ENCODE measurements at regions not wholly inside any gene's neighbourhood (a gene's known extent, or its start where the extent isn't known, plus 50 kb on each side); places are given as distances from the start of the nearest gene placed in this dataset.

GRCh38 chr2:240343548-240343947, 91.9 kb upstream of the GPC1 start:
- intact Hi-C loops (cut with micrococcal nuclease): no loop called here
- Mint-ChIP-seq H3K27ac (no peak overlapping the region), H3K4me3 (no peak overlapping the region), H3K27me3 (peaks cover 1% of the 10 kb centered on the region), H3K4me1 (ENCODE audit: low read depth) (no peaks in the 10 kb centered on the region), H3K9me3 (no peaks in the 10 kb centered on the region), H3K36me3 (ENCODE audit: low read depth) (no peaks in the 10 kb centered on the region)
- ChIA-PET CTCF (no interaction called here), POLR2A (no interaction called here)
- DNase-seq (no peak), ATAC-seq (no peak)
- TF ChIP-seq, protein P1, sequence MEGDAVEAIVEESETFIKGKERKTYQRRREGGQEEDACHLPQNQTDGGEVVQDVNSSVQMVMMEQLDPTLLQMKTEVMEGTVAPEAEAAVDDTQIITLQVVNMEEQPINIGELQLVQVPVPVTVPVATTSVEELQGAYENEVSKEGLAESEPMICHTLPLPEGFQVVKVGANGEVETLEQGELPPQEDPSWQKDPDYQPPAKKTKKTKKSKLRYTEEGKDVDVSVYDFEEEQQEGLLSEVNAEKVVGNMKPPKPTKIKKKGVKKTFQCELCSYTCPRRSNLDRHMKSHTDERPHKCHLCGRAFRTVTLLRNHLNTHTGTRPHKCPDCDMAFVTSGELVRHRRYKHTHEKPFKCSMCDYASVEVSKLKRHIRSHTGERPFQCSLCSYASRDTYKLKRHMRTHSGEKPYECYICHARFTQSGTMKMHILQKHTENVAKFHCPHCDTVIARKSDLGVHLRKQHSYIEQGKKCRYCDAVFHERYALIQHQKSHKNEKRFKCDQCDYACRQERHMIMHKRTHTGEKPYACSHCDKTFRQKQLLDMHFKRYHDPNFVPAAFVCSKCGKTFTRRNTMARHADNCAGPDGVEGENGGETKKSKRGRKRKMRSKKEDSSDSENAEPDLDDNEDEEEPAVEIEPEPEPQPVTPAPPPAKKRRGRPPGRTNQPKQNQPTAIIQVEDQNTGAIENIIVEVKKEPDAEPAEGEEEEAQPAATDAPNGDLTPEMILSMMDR (IDR thresholded peaks at IDR 0.05): no peak

GRCh38 chr2:240344904-240345303, 90.6 kb upstream of the GPC1 start:
- DNase-seq: no peak
- H3K9me3 Mint-ChIP-seq: no peaks in the 10 kb centered on the region
- H3K27ac Mint-ChIP-seq: no peak overlapping the region
- H3K4me1 Mint-ChIP-seq (ENCODE audit: low read depth): no peaks in the 10 kb centered on the region
- CTCF ChIA-PET: no interaction called here
- POLR2A ChIA-PET: no interaction called here
- TF ChIP-seq, protein P1 (IDR thresholded peaks at IDR 0.05): no peak
- no peaks in the 10 kb centered on the region for H3K36me3 Mint-ChIP-seq (ENCODE audit: low read depth)
- no peaks in the 10 kb centered on the region for H3K27me3 Mint-ChIP-seq
- intact Hi-C loops (cut with micrococcal nuclease): no loop called here
- no peak for ATAC-seq
- no peak overlapping the region for H3K4me3 Mint-ChIP-seq

GRCh38 chr2:240346015-240346752, 89.3 kb upstream of the GPC1 start:
- Mint-ChIP-seq H3K27ac (no peak overlapping the region), H3K36me3 (ENCODE audit: low read depth) (no peaks in the 10 kb centered on the region), H3K4me3 (no peak overlapping the region), H3K9me3 (no peaks in the 10 kb centered on the region), H3K27me3 (peaks cover 2% of the 10 kb centered on the region), H3K4me1 (ENCODE audit: low read depth) (no peaks in the 10 kb centered on the region)
- ChIA-PET POLR2A (no interaction called here), CTCF (no interaction called here)
- no peak for ATAC-seq
- intact Hi-C loops (cut with micrococcal nuclease): no loop called here
- TF ChIP-seq, protein P1 (IDR thresholded peaks at IDR 0.05): no peak
- DNase-seq: no peak

- POLR2A ChIA-PET: no interaction called here
- CTCF ChIA-PET: no interaction called here
- H3K4me3 Mint-ChIP-seq: no peak overlapping the region
These were observed 88.6 kb upstream of the GPC1 start for GRCh38 chr2:240346753-240347372.

DNA sequence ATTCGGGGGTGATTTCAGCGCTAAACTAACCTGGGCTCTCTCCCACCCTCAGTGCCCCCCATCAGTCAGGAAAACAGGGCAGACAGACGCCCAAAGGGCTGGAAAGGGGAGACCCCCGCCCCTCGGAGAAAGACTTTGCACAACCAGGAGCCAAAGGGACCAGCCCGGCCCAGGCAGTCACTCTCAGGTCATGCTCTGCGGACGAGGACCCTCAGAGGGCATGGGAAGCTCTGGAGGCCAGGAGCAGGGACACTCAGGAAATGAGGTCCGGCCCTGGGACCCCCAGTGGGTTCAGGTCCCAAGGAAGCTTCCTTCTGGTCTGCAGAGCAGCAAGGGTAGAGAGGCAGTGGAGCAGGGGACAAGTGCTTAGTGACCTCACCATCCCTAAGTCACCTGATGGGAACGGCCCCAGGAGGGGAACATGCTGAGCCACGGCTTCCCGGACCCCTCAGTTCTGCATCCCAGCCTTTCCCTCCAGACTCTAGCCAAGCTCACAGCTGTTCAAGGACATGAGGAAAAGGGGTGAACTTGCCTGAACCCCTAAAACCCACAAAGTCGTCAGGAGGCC, 88.0 kb upstream of the GPC1 start:
- no peaks in the 10 kb centered on the region for H3K36me3 Mint-ChIP-seq (ENCODE audit: low read depth)
- TF ChIP-seq, protein P1 (IDR thresholded peaks at IDR 0.05): no peak
- DNase-seq (no peak), ATAC-seq (no peak)
- no peaks in the 10 kb centered on the region for H3K9me3 Mint-ChIP-seq
- intact Hi-C loops (cut with micrococcal nuclease): no loop called here
- H3K4me1 Mint-ChIP-seq (ENCODE audit: low read depth): no peaks in the 10 kb centered on the region
- H3K27ac Mint-ChIP-seq: no peak overlapping the region
- ChIA-PET CTCF (no interaction called here), POLR2A (no interaction called here)
- peaks cover 2% of the 10 kb centered on the region for H3K27me3 Mint-ChIP-seq
- H3K4me3 Mint-ChIP-seq: no peak overlapping the region

More at GRCh38 chr2:240346753-240347372, 88.6 kb upstream of the GPC1 start:
- Mint-ChIP-seq H3K27ac (no peak overlapping the region), H3K36me3 (ENCODE audit: low read depth) (no peaks in the 10 kb centered on the region), H3K27me3 (peaks cover 2% of the 10 kb centered on the region), H3K4me1 (ENCODE audit: low read depth) (no peaks in the 10 kb centered on the region), H3K9me3 (no peaks in the 10 kb centered on the region)
- TF ChIP-seq, protein P1 (IDR thresholded peaks at IDR 0.05): no peak
- intact Hi-C loops (cut with micrococcal nuclease): no loop called here
- DNase-seq: no peak
- no peak for ATAC-seq

All from activated CD8-positive, alpha-beta T cell treated with anti-CD3 and anti-CD28 coated beads for 36 hours (primary cell).